ENCODE measurements at regions not wholly inside any gene's neighbourhood (a gene's known extent, or its start where the extent isn't known, plus 50 kb on each side); places are given as distances from the start of the nearest gene placed in this dataset.

- Histone ChIP-seq H3K27ac (no peak overlapping the region), H3K9me3 (no peaks in the 10 kb centered on the region), H3K4me3 (no peak overlapping the region), H3K27me3 (no peaks in the 10 kb centered on the region), H3K4me1 (no peaks in the 10 kb centered on the region), H3K36me3 (no peaks in the 10 kb centered on the region)
- no peak for DNase-seq (ENCODE audit: low spot score)
- TF ChIP-seq CTCF (IDR thresholded peaks at IDR 0.05): no peak
These were observed 908.6 kb downstream of the NTRK3 start for GRCh38 chr15:87347806-87348515.

DNA sequence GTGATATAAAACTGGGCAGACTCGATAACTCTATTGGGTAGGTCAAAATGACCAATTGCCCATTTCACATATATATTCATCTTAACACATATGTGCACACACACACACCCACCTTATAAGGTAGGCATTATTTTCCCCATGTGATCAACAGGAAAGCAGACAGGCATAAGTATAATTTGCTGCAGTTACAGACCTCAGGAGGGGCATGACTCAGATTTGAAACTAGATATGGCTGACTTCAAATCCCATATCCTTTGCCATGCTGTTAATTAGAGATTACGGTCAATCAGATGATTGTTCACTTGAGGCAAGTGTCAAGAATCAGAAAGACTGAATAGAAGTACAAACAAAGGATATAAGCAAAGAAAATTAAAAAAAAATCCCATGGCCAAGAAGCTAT, 910.6 kb downstream of the NTRK3 start:
- Histone ChIP-seq H3K27me3 (no peaks in the 10 kb centered on the region), H3K9me3 (no peaks in the 10 kb centered on the region), H3K27ac (no peak overlapping the region), H3K36me3 (no peaks in the 10 kb centered on the region), H3K4me3 (no peak overlapping the region), H3K4me1 (no peaks in the 10 kb centered on the region)
- DNase-seq (ENCODE audit: low spot score): no peak
- TF ChIP-seq CTCF (IDR thresholded peaks at IDR 0.05): no peak

GRCh38 chr15:87343966-87344365, 912.6 kb downstream of the NTRK3 start:
- Histone ChIP-seq H3K36me3 (no peaks in the 10 kb centered on the region), H3K4me1 (no peaks in the 10 kb centered on the region), H3K27me3 (no peaks in the 10 kb centered on the region), H3K4me3 (no peak overlapping the region), H3K9me3 (no peaks in the 10 kb centered on the region), H3K27ac (no peak overlapping the region)
- DNase-seq (ENCODE audit: low spot score): no peak
- no peak for TF ChIP-seq CTCF (IDR thresholded peaks at IDR 0.05)

DNA sequence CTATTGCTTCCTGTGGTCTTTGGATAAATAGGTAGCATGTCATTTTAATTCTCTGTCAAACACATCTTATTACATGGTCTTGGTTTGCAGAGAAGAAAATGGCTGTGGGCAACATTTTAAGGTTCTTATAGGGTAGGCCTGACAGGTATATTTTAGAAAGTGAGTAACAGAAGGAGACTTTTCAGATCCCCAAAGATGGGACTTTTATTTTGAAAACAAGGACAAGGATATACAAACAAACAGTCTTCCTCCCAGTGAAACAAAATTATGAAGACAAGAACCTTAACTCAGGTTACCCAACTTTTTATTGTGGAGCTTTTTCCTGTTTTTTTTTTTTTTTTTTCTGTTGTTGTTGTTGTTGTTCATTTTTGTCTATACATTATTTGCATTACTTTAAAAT, 916.2 kb downstream of the NTRK3 start:
- no peaks in the 10 kb centered on the region for H3K9me3 ChIP-seq
- H3K27ac ChIP-seq: no peak overlapping the region
- H3K4me3 ChIP-seq: no peak overlapping the region
- no peaks in the 10 kb centered on the region for H3K36me3 ChIP-seq
- TF ChIP-seq CTCF (IDR thresholded peaks at IDR 0.05): no peak
- H3K27me3 ChIP-seq: no peaks in the 10 kb centered on the region
- DNase-seq (ENCODE audit: low spot score): no peak
- H3K4me1 ChIP-seq: no peaks in the 10 kb centered on the region

GRCh38 chr15:87326269-87326668, 930.3 kb downstream of the NTRK3 start:
- no peak for TF ChIP-seq CTCF (IDR thresholded peaks at IDR 0.05)
- Histone ChIP-seq H3K4me1 (no peaks in the 10 kb centered on the region), H3K36me3 (no peaks in the 10 kb centered on the region), H3K9me3 (no peaks in the 10 kb centered on the region), H3K4me3 (no peak overlapping the region), H3K27me3 (no peaks in the 10 kb centered on the region), H3K27ac (no peak overlapping the region)
- DNase-seq (ENCODE audit: low spot score): no peak

DNA sequence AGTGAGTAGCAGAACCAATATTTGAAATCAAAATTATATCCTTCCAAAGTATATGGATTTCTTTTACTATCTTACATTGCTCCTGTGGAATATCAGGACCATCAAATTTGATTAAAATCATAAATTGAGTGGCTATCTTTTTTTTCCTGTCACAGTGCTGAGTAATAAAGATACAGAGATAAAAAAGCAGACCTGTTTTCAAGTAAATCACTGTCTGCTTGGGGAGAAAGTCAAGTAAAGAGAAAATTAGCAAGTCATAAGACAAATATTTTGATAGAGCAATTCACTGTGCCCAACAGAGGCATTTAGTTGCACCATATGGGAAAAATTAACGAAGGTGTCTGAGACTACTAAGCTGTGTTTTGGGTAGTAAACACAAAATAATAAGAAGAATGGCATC, 933.7 kb downstream of the NTRK3 start:
- Histone ChIP-seq H3K9me3 (no peaks in the 10 kb centered on the region), H3K27me3 (no peaks in the 10 kb centered on the region), H3K27ac (no peak overlapping the region), H3K36me3 (no peaks in the 10 kb centered on the region), H3K4me3 (no peak overlapping the region), H3K4me1 (no peaks in the 10 kb centered on the region)
- DNase-seq (ENCODE audit: low spot score): no peak
- no peak for TF ChIP-seq CTCF (IDR thresholded peaks at IDR 0.05)

Measured in right atrium auricular region (tissue), 2 donors.